ENCODE measurements at regions not wholly inside any gene's neighbourhood (a gene's known extent, or its start where the extent isn't known, plus 50 kb on each side); places are given as distances from the start of the nearest gene placed in this dataset.

GRCh38 chr19:31981545-31981944 is 363.9 kb upstream of the ZNF507 start:
- DNase-seq (ENCODE audit: low spot score): no peak

- DNase-seq (ENCODE audit: low spot score): no peak
These were observed 361.8 kb upstream of the ZNF507 start for GRCh38 chr19:31983647-31984046.

GRCh38 chr19:31985001-31985605 is 360.3 kb upstream of the ZNF507 start:
- no peak for DNase-seq (ENCODE audit: low spot score)

- DNase-seq (ENCODE audit: low spot score): no peak
These were observed 358.5 kb upstream of the ZNF507 start for GRCh38 chr19:31986951-31987350.

GRCh38 chr19:31988256-31988655 is 357.2 kb upstream of the ZNF507 start:
- no peak for DNase-seq (ENCODE audit: low spot score)

- DNase-seq (ENCODE audit: low spot score): no peak
These were observed 353.3 kb upstream of the ZNF507 start for GRCh38 chr19:31991984-31992655.

GRCh38 chr19:31992750-31993149 is 352.7 kb upstream of the ZNF507 start:
- DNase-seq (ENCODE audit: low spot score): no peak

- DNase-seq (ENCODE audit: low spot score): no peak
These were observed 349.9 kb upstream of the ZNF507 start for GRCh38 chr19:31995546-31995945.

GRCh38 chr19:32010071-32010470 is 335.3 kb upstream of the ZNF507 start:
- no peak for DNase-seq (ENCODE audit: low spot score)

GRCh38 chr19:32012206-32012605 is 333.2 kb upstream of the ZNF507 start:
- DNase-seq (ENCODE audit: low spot score): no peak

- no peak for DNase-seq (ENCODE audit: low spot score)
These were observed 332.4 kb upstream of the ZNF507 start for GRCh38 chr19:32012886-32013631.

GRCh38 chr19:32017176-32017953 is 328.0 kb upstream of the ZNF507 start:
- DNase-seq (ENCODE audit: low spot score): no peak

GRCh38 chr19:32018014-32018413 is 327.4 kb upstream of the ZNF507 start:
- DNase-seq (ENCODE audit: low spot score): no peak

GRCh38 chr19:32020538-32020937 is 324.9 kb upstream of the ZNF507 start:
- DNase-seq (ENCODE audit: low spot score): no peak

GRCh38 chr19:32022044-32022640 is 323.3 kb upstream of the ZNF507 start:
- no peak for DNase-seq (ENCODE audit: low spot score)

GRCh38 chr19:32022731-32023563 is 322.5 kb upstream of the ZNF507 start:
- no peak for DNase-seq (ENCODE audit: low spot score)

GRCh38 chr19:32023564-32023832 is 321.9 kb upstream of the ZNF507 start:
- no peak for DNase-seq (ENCODE audit: low spot score)

GRCh38 chr19:32029235-32029634 is 316.2 kb upstream of the ZNF507 start:
- no peak for DNase-seq (ENCODE audit: low spot score)

- DNase-seq (ENCODE audit: low spot score): no peak
These were observed 312.8 kb upstream of the ZNF507 start for GRCh38 chr19:32032561-32032960.

- DNase-seq (ENCODE audit: low spot score): no peak
These were observed 309.8 kb upstream of the ZNF507 start for GRCh38 chr19:32035626-32036025.
